ENCODE measurements at regions not wholly inside any gene's neighbourhood (a gene's known extent, or its start where the extent isn't known, plus 50 kb on each side); places are given as distances from the start of the nearest gene placed in this dataset.

DNA sequence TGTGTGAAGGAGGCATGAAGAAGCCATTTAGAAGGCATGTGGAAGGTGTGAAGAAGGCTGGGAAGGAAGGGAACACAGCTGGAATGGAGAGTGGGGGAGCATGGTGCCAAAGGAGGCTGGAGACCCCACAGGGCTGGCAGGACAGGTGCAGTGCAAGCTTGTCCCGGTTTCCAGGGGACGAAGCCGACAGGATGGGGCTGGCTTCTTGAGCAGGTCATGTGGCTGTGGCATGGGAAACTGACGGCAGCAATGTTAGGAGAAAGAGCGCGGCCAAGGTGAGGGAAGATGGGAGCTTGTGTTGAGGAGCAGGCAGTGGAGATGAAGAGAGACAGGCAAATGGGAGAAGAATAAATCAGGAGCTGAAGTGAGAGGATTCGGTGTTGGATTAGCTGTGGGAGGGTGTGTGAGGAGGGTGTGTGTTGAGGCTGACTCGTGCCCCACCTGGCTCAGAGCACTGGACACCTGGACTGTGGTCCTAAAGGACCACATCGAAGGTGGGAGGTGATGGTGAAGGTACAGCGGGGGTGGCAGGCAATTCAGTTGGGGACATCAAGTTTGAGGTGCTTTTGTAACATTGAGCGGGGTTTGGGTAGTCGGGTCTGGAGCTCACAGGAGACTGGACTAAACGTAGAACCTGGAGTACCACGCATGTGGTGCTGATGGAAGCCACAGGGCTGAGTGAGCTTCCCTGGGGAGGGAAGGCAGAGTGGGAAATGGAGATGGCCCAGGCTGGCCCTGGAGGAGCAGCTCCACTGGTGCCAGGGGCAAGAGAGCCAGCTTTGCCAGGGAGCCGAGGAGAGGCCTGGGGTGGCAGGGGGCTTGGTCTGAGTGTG is 165.6 kb upstream of the HDAC4 start:
- no peak overlapping the region for H3K4me3 ChIP-seq (ENCODE audit: low read depth, low read length)
- TF ChIP-seq, protein P1, sequence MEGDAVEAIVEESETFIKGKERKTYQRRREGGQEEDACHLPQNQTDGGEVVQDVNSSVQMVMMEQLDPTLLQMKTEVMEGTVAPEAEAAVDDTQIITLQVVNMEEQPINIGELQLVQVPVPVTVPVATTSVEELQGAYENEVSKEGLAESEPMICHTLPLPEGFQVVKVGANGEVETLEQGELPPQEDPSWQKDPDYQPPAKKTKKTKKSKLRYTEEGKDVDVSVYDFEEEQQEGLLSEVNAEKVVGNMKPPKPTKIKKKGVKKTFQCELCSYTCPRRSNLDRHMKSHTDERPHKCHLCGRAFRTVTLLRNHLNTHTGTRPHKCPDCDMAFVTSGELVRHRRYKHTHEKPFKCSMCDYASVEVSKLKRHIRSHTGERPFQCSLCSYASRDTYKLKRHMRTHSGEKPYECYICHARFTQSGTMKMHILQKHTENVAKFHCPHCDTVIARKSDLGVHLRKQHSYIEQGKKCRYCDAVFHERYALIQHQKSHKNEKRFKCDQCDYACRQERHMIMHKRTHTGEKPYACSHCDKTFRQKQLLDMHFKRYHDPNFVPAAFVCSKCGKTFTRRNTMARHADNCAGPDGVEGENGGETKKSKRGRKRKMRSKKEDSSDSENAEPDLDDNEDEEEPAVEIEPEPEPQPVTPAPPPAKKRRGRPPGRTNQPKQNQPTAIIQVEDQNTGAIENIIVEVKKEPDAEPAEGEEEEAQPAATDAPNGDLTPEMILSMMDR (IDR thresholded peaks at IDR 0.05; ENCODE audit: low read depth, low read length): no peak

DNA sequence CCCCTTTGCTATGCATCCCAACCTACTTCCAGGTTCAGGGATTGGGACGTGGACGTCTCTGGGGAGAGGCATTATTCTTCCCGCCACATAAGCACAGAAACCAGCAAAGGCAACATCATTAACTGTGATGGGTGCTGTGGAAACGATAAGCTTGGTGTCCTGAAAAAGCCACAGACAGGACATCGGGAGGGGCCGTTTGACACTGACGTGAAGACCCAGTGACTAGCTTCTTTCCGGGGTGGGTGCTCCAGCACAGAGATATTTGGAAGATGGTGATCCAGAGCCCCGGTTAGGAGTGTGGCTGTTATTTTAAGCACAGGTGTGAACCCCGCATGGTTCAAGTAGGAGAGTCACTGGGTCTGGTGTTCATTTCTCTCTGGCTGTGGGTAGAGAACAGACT is 163.8 kb upstream of the HDAC4 start:
- TF ChIP-seq, protein P1 (IDR thresholded peaks at IDR 0.05; ENCODE audit: low read depth, low read length): no peak
- no peak overlapping the region for H3K4me3 ChIP-seq (ENCODE audit: low read depth, low read length)

DNA sequence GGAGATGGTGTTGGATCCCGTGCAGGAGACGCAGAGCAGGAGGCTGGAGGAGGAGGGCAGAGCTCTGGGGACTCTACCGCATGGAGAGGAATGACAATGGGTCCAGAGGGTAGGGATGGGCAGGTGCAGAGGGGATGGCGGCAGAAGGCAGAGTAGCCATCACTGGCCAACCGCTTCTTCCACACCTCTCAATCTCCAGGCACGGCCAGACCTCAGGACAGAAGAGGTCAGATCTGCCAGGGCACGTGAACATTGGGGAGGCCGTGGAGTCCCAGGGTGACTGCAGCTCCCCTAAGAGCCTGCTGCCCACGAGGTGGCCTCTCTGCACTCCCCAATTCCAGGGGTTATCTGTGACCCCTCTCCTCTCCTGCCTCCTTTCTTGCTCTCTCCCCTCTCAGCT is 162.7 kb upstream of the HDAC4 start:
- H3K4me3 ChIP-seq (ENCODE audit: low read depth, low read length): no peak overlapping the region
- TF ChIP-seq, protein P1 (IDR thresholded peaks at IDR 0.05; ENCODE audit: low read depth, low read length): no peak

DNA sequence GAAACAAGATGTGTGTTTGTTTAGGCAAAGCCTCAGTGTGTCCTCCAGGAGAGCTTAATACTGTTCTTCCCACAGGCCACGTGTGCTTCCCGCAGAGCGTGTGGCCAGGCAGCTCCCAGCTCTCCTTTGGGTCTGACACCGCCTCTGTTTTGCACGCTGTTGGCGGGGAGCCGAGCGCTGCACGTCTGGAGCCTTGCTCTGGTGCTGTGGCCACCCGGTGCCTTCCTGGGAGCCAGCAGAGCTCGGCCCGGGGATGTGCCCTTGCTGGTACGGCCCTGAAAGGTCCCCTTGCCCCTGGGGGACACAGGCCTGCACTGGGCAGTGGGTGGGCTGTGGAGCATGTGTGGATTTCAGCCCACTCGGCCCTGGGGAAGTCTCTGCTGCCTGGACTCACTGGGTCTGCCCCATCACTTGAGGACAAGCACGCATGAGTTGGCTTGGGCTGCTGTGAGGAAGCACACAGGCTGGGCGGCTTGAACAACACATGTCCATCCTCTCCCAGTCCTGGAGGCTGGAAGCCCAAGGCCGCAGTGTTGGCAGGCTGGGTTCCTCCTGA is 160.7 kb upstream of the HDAC4 start:
- TF ChIP-seq, protein P1 (IDR thresholded peaks at IDR 0.05; ENCODE audit: low read depth, low read length): no peak
- H3K4me3 ChIP-seq (ENCODE audit: low read depth, low read length): no peak overlapping the region

DNA sequence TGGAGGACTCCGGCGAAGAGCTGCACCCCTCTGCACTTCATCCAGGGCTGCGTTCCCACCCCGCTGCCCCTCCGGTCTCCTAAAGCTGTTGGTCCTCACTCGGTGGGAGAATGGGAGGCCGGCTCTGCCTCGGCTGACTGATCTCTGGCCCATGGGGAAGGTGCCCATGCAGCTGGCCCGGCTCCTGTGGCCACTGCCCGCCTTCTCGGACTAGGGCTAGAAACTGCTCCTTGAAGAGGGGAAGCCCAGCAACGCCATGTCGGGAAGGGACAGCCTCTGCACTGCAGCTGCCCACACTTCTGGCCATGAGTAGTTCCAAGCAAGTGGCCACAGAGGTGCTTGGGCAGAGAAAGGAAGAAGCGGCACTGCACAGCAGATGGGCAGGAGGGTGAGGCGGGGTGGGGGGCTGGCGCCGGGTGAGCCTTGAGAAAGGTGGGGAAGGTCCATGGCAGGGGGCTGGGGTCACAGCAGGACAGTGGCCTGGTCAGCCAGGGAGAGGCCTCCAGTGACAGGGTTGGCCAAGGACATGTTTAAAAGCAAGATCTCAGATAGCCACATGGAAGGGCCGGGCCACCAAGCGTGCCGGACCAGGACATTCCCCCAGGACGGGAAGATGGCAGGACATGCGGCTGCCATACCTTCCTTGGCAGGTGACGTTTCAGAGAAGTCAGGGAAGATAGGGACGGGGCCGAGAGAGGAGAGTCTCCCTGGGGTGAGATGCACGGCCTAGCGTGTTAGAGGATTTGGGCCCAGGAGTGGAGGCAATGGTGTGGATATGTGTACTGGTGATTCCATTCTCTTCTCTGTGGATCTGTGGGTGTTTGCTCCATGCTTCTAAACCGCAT is 158.8 kb upstream of the HDAC4 start:
- TF ChIP-seq, protein P1 (IDR thresholded peaks at IDR 0.05; ENCODE audit: low read depth, low read length): no peak
- H3K4me3 ChIP-seq (ENCODE audit: low read depth, low read length): no peak overlapping the region

DNA sequence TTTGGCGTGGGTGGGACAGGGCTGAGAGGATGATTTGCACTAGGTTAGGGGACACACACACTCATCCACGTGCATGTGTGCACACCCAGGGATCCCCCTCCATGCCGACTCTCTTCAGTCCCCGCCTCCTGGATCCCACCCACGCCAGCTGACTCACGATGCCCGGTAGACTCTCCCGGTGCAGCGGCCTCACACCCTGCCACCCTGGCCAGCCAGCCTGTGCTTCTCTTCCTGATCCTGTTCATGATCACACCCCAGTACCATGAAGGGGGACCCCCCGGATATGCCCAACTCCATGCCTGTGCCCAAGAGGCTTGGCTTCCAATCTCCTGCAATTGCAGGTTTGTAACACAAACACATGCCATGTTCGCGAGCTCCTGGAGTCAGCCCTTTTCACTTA is 157.8 kb upstream of the HDAC4 start:
- no peak overlapping the region for H3K4me3 ChIP-seq (ENCODE audit: low read depth, low read length)
- TF ChIP-seq, protein P1 (IDR thresholded peaks at IDR 0.05; ENCODE audit: low read depth, low read length): no peak

Measured in WI38 (cell line).